Middle frontal gyrus (tissue), 1 donor: ENCODE measurements at regions not wholly inside any gene's neighbourhood (a gene's known extent, or its start where the extent isn't known, plus 50 kb on each side); places are given as distances from the start of the nearest gene placed in this dataset.

ENCODE experiments used
- DNase-seq: peaks from one replicate; pipeline ENCODE4 v3.0.0-alpha.2; 2015; ENCODE audit warnings: low spot score; ENCODE audit errors: extremely low spot score

- no peak for DNase-seq
Observed at GRCh38 chr2:11016735-11017388, 105.1 kb downstream of the KCNF1 start.

GRCh38 chr2:11017921-11018320 lies 106.2 kb downstream of the KCNF1 start:
- no peak for DNase-seq

GRCh38 chr2:11018651-11019185 lies 107.0 kb downstream of the KCNF1 start:
- no peak for DNase-seq

GRCh38 chr2:11019614-11020013 lies 107.9 kb downstream of the KCNF1 start:
- DNase-seq: no peak

DNA sequence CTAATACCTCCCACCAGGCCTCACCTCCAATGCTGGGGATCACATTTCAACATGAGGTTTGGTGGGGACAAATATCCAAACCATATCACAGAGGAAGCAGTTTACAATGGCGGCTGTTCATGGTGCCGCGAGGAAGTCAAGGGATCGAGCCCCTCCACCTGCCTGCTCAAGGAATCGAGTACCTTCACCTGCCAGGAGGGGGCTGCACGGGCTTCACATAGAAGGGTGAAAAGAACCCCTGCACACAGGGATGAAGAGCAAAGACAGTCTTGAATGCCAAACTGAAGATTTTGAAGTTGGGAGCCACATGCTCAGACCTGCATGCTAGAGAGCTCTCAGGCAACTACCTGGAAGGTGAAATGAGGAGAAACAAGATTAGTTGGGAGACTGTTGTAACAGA lies 110.3 kb downstream of the KCNF1 start:
- DNase-seq: no peak

GRCh38 chr2:11022591-11023273 lies 111.0 kb downstream of the KCNF1 start:
- DNase-seq: no peak

DNA sequence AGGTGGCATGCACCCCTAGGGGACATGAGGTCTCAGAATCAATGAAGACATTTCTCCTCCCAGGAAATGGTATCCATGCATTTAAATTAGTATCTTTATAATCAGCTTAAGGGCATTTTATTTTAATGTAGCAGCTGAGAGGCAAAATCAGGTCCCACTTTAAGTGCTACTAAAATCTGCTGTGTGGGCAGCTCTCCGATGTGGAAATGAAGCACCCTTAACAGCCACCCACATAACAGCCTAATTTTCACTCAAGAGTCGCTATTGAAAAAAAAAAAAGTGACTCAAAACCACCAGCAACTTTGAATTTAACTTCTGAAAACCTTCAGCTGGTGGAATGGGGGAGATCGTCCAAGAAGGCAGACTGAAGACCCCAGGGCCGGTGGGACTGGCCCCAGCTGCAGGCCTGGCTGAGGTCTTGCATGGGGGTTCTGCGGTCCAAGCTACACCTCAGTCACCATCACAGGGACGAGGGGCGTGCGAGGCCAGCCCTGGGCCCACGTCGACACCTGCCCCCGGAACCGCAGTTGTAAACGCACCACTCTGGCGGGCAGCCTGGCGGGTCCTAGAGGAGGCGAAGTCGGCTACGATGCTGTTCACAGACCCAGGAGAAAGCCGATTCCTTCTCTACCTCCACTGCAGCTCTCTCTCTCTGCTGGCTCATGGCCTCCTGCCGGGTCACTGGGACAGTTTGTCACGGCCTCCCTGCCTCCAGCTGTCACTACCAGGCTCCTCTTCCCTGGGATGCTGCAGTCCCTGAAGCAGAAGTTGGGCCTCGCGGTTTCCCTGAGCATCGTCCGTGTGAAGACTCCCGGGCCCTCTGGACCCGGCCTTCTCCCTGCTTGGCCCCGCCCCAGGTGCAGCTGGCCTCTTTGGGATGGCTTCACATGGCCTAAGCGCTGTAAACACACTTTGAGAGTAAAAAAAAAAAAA lies 111.9 kb downstream of the KCNF1 start:
- no peak for DNase-seq

- DNase-seq: no peak
Observed at GRCh38 chr2:11024259-11024645, 112.5 kb downstream of the KCNF1 start.

DNA sequence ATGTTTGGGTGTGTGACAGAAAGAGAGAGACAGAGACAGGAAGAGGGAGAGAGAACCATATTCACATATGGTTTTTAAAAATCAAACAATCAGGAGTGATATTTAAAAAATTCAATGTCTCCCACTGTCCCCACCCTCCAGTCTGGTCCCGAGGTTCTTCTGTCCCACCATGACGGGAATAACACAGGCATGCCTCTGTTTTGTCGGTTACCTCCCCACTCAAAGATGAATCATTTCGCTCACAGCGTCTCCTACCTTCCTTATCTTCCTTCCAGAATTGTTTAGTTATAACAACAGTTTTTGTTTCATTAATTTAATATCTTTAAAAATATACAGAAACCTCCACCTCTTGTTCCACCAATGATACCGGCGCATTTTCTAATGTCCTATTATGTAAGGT lies 113.0 kb downstream of the KCNF1 start:
- no peak for DNase-seq

DNA sequence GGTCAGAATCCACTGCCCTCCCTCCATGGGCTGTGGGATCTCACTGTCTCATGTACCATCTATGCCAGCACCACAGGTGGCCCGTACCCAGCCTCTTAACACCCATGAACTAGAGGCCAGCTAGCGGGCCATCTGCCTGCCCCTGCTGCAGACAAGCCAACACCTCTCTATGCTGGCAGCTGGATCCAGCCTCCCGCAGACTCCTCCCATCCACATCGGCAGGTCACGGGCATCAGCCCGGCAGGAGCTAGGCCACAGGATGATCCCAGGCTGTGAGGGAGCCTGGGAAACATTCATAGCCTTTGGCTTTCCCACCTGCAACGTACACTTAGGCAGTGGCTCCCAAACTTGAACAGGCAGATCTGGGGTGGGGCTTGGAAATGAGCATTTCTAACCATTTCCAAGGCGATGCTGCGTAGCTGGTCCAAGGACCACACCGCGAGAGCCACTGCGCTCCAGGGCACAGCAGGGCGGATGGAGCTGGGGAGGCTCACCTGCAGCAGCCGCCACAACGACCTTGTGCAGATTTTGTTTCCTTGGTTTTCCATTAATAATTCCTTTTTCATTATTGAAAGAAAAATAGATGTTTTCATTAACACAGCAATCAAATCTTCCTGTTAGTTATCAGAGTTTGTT lies 114.7 kb downstream of the KCNF1 start:
- DNase-seq: no peak

DNA sequence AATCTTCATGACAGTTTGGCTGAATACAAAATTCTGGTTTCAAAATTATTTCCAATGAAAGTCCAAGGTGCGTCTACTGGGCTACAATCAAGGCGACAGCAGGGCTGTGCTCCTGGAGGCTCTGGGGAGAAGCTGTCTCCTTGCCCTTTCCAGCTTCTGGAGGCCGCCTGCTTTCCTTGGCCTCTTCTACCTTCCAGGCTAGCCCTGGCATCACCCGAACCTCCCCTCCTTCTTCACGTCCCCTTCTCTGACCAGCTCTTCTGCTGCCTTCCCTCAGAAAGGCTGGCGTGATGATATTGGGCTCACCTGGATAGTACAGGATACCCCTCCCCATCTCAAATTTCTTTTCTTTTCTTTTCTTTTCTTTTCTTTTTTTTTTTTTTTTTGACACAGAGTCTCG lies 115.5 kb downstream of the KCNF1 start:
- DNase-seq: no peak

GRCh38 chr2:11028407-11028916 lies 116.7 kb downstream of the KCNF1 start:
- no peak for DNase-seq

DNA sequence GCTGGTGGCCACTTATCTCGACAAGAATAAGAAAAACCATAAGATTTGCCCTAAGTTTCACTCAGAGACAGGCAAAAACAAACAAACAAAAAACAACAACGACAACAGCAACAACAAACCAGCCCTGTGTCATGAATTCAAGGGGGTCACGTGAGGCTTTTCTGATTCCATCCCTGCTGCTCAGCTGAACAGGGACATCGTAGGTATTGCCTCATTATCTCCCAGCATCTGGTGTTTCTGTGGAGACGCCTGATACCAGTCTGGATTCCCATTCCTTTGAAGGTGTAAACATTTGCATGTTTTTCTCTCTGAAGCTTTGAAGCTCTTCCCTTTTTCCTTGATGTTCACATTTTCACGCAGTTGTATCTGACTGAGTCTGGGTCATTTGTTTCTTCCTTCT lies 117.4 kb downstream of the KCNF1 start:
- DNase-seq: no peak

DNA sequence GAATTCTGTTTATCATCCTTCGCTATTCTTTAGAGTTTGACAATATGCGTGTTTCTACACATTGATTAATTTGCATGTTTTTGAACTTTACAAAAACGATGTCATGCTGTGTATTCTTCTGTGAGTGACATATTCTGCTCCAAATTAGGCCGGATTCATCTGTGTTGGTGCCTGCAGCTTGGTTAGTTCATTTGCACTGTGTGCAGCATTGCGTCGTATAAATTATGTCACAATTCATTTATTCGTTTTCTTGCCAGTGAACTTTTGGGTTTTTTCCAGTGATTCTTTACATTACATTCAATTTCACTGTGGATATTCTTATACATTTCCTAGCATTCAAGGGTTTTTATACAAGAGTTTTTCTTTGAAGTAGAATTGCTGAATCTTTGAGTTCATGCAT lies 118.3 kb downstream of the KCNF1 start:
- DNase-seq: no peak

DNA sequence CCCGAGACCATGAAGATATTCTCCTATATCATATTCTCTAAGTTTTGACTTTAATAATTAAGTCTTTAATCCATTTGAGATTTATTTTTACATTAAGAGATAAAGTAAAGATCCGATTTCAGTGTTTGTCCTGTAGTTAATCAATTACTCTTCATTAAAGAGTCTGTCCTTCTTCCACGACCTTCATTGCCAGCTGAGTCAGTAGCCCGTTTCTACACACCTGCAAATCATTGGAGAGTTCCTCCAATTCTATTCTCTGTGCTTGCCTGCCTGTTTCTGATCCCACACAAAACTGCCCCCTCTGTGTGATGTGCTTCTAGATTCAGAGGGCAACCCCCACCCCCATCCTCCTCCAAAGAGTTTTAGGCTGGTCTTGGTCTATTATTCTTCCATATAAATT lies 119.2 kb downstream of the KCNF1 start:
- DNase-seq: no peak

DNA sequence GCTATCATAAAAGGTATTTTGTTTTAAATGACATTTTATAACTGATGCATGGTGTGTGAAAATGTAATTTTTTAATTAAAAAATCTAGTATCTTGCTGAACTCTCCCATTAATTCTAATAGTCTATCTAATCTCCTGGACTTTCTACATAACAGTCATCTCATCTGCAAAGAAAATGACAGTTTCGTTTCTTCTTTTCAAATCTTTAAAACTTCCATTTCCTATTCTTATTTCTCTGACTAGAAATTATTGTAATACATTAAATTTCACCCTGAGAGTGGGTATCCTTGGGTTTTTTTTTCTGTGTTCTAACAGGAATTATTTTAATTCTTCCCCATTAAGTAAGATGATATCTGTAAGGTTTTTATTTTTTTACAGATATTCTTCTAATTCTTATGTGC lies 120.1 kb downstream of the KCNF1 start:
- no peak for DNase-seq

GRCh38 chr2:11032396-11032795 lies 120.7 kb downstream of the KCNF1 start:
- DNase-seq: no peak

GRCh38 chr2:11033114-11033513 lies 121.4 kb downstream of the KCNF1 start:
- DNase-seq: no peak

GRCh38 chr2:11038641-11039040 lies 116.6 kb upstream of the SLC66A3 start:
- no peak for DNase-seq

- DNase-seq: no peak
Observed at GRCh38 chr2:11040992-11041391, 114.3 kb upstream of the SLC66A3 start.

DNA sequence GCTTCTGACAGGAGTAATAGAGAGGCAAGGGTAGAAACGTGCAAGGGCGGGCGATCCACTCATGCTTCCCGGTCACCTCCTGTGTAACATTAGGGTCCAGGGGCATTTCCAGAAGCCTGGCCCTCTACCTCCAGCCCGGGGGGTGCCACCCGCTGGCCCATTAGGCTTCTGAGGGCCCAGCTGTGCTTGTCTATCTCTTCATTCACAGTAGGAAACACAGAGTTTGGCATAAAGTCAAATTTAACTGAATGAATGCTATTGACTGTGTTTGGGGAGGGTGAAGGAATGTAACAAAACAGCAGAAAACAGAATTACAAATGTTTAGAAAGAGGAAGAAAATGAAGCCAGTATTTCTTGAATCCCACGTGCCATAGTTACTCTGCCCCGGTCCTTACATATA lies 112.4 kb upstream of the SLC66A3 start:
- no peak for DNase-seq
